ENCODE measurements at regions not wholly inside any gene's neighbourhood (a gene's known extent, or its start where the extent isn't known, plus 50 kb on each side); places are given as distances from the start of the nearest gene placed in this dataset.

DNA sequence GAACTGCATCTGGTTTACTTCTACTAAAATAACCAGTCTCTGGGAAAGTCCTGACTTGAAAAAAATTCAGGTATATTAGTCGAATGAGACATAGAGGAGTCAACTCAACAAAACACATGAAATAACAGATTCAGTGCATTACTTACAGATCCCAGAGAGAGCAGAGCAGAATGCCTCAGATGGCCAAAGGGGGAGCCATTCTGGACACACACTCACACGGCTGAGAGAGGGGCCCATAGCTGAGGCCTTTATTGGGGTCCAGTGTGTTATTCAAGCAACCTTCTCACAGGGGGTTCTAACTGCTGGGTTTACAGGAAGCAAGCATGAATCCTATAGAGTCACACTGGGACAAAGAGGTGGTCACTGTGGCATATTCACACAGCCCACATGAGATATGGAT, 135.1 kb upstream of the SNRPN start:
- Histone ChIP-seq H3K79me2 (ENCODE audit: control insufficient read depth, insufficient read depth, low read length) (no peaks in the 10 kb centered on the region), H4K20me1 (ENCODE audit: control insufficient read depth, extremely low read depth, insufficient read depth, low read length) (no peaks in the 10 kb centered on the region), H3K9me1 (ENCODE audit: control insufficient read depth, extremely low read depth, insufficient read depth, low read length) (no peaks in the 10 kb centered on the region), H3K4me1 (ENCODE audit: control insufficient read depth, extremely low read depth, insufficient read depth, low read length) (no peaks in the 10 kb centered on the region), H2AFZ (ENCODE audit: control insufficient read depth, low read length) (no peak overlapping the region), H3K27ac (ENCODE audit: control insufficient read depth, insufficient read depth, low read length) (no peak overlapping the region), H3K36me3 (ENCODE audit: control insufficient read depth in 2 of 2, extremely low read depth in 1 of 2, insufficient read depth in 2 of 2, low read length in 2 of 2) (no peaks in the 10 kb centered on the region), H3K4me2 (ENCODE audit: control insufficient read depth, extremely low read depth, insufficient read depth, low read depth, low read length) (no peak overlapping the region), H3K27me3 (ENCODE audit: control insufficient read depth, extremely low read depth, insufficient read depth, low read length) (no peaks in the 10 kb centered on the region), H3K9ac (ENCODE audit: control insufficient read depth, extremely low read depth, insufficient read depth, low read length) (no peak overlapping the region), H3K4me3 (ENCODE audit: control insufficient read depth in 2 of 3, extremely low read depth in 1 of 3, insufficient read depth in 2 of 3, low read depth in 1 of 3, low read length in 3 of 3) (no peak overlapping the region), H3K9me3 (ENCODE audit: control insufficient read depth, low read depth, low read length) (peaks cover 2% of the 10 kb centered on the region)
- TF ChIP-seq CTCF (optimal IDR thresholded peaks at IDR 0.05 in 1 of 3, IDR thresholded peaks at IDR 0.05 in 1 of 3, conservative IDR thresholded peaks at IDR 0.05 in 1 of 3; ENCODE audit: extremely low read depth in 1 of 3, insufficient read depth in 2 of 3, low read length in 3 of 3) = no peak
- TF ChIP-seq EZH2 (IDR thresholded peaks at IDR 0.05; ENCODE audit: low read length) = no peak
- dilution Hi-C loops (cut with MboI; ENCODE audit: extremely low pct_ligation_motif_present, low sequenced_read_pairs) = no loop called here
- FAIRE-seq = no peak
- DNase-seq (ENCODE audit: low read depth, low spot score) = no peak

DNA sequence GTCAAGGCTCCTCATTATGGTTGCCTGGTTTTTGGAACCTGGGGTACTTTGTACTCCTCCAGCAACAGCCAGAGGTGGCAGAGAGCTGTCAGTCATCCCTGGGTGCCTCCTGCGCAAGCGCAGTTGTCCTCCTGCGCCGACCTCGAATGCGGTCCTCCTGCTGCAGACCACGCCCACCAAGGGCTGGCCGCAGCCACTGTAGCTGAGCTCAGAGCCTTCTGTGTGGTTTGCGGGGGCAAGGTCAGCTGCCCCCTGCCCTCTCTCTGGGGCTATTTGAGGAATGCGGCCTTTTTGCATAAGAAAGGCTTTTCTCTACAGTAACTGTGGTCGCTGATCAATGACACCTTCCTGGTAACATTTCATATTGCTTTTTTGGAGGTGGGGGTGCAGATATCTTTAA, 131.3 kb upstream of the SNRPN start:
- no peak for TF ChIP-seq EZH2 (IDR thresholded peaks at IDR 0.05; ENCODE audit: low read length)
- TF ChIP-seq CTCF (optimal IDR thresholded peaks at IDR 0.05 in 1 of 3, IDR thresholded peaks at IDR 0.05 in 1 of 3, conservative IDR thresholded peaks at IDR 0.05 in 1 of 3; ENCODE audit: extremely low read depth in 1 of 3, insufficient read depth in 2 of 3, low read length in 3 of 3) = no peak
- no peak overlapping the region for H2AFZ ChIP-seq (ENCODE audit: control insufficient read depth, low read length)
- dilution Hi-C loops (cut with MboI; ENCODE audit: extremely low pct_ligation_motif_present, low sequenced_read_pairs) = no loop called here
- no peaks in the 10 kb centered on the region for H3K79me2 ChIP-seq (ENCODE audit: control insufficient read depth, insufficient read depth, low read length)
- H3K36me3 ChIP-seq (ENCODE audit: control insufficient read depth in 2 of 2, extremely low read depth in 1 of 2, insufficient read depth in 2 of 2, low read length in 2 of 2) = no peaks in the 10 kb centered on the region
- FAIRE-seq (no peak), DNase-seq (ENCODE audit: low read depth, low spot score) (no peak)
- H3K4me1 ChIP-seq (ENCODE audit: control insufficient read depth, extremely low read depth, insufficient read depth, low read length) = no peaks in the 10 kb centered on the region
- no peaks in the 10 kb centered on the region for H3K27me3 ChIP-seq (ENCODE audit: control insufficient read depth, extremely low read depth, insufficient read depth, low read length)
- H3K27ac ChIP-seq (ENCODE audit: control insufficient read depth, insufficient read depth, low read length) = no peak overlapping the region
- H3K4me3 ChIP-seq (ENCODE audit: control insufficient read depth in 2 of 3, extremely low read depth in 1 of 3, insufficient read depth in 2 of 3, low read depth in 1 of 3, low read length in 3 of 3) = no peak overlapping the region
- no peaks in the 10 kb centered on the region for H4K20me1 ChIP-seq (ENCODE audit: control insufficient read depth, extremely low read depth, insufficient read depth, low read length)
- H3K9me3 ChIP-seq (ENCODE audit: control insufficient read depth, low read depth, low read length) = no peaks in the 10 kb centered on the region
- no peak overlapping the region for H3K4me2 ChIP-seq (ENCODE audit: control insufficient read depth, extremely low read depth, insufficient read depth, low read depth, low read length)
- no peaks in the 10 kb centered on the region for H3K9me1 ChIP-seq (ENCODE audit: control insufficient read depth, extremely low read depth, insufficient read depth, low read length)
- H3K9ac ChIP-seq (ENCODE audit: control insufficient read depth, extremely low read depth, insufficient read depth, low read length) = no peak overlapping the region
